SK-N-SH treated with all-trans-retinoic acid at 6 μM for 48 hours (cell line): ENCODE measurements at regions not wholly inside any gene's neighbourhood (a gene's known extent, or its start where the extent isn't known, plus 50 kb on each side); places are given as distances from the start of the nearest gene placed in this dataset.

Source experiments
- CREB5 ChIP-seq: fragments of 250-450 bp; sonication (Bioruptor Pico); IDR thresholded peaks from 2 replicates; pipeline ENCODE4 v1.5.1; 2020; ENCODE audit warnings: low read depth, mild to moderate bottlenecking, moderate library complexity
- GLIS3 ChIP-seq: fragments of 250-450 bp; sonication (Bioruptor Pico); IDR thresholded peaks from 2 replicates; pipeline ENCODE4 v1.5.0; 2020; ENCODE audit warnings: mild to moderate bottlenecking, moderate library complexity
- ISL1 ChIP-seq: fragments of 250-450 bp; sonication (Bioruptor Pico); IDR thresholded peaks from 2 replicates; pipeline ENCODE4 v2.1.2; 2022; ENCODE audit warnings: mild to moderate bottlenecking, moderate library complexity
- OSR1 ChIP-seq: fragments of 250-450 bp; sonication (Bioruptor Pico); IDR thresholded peaks from 2 replicates; pipeline ENCODE4 v1.8.0; 2022; ENCODE audit warnings: moderate library complexity, mild to moderate bottlenecking, inconsistent platforms
- PATZ1 ChIP-seq: fragments of 250-450 bp; sonication (Bioruptor Pico); IDR thresholded peaks from 2 replicates; pipeline ENCODE4 v1.8.0; 2020; ENCODE audit warnings: mild to moderate bottlenecking, moderate library complexity, borderline replicate concordance
- POU6F1 ChIP-seq: fragments of 250-450 bp; sonication (Bioruptor Pico); IDR thresholded peaks from 2 replicates; pipeline ENCODE4 v1.8.0; 2021; ENCODE audit warnings: low read depth, mild to moderate bottlenecking, moderate library complexity, borderline replicate concordance
- PPARA ChIP-seq: fragments of 250-450 bp; sonication (Bioruptor Pico); IDR thresholded peaks from 2 replicates; pipeline ENCODE4 v1.5.0; 2020; ENCODE audit warnings: mild to moderate bottlenecking, borderline replicate concordance
- RARB ChIP-seq: fragments of 250-450 bp; sonication (Bioruptor Pico); IDR thresholded peaks from 2 replicates; pipeline ENCODE4 v1.8.0; 2021; ENCODE audit warnings: mild to moderate bottlenecking, moderate library complexity
- SNAI2 ChIP-seq: fragments of 250-450 bp; sonication (Bioruptor Pico); IDR thresholded peaks from 2 replicates; pipeline ENCODE4 v1.5.0; 2020; ENCODE audit warnings: mild to moderate bottlenecking, moderate library complexity
- TOX ChIP-seq: fragments of 250-450 bp; sonication (Bioruptor Pico); IDR thresholded peaks from 2 replicates; pipeline ENCODE4 v1.8.0; 2021; ENCODE audit warnings: mild to moderate bottlenecking, moderate library complexity, borderline replicate concordance
- ZC3H10 ChIP-seq: fragments of 250-450 bp; sonication (Bioruptor Pico); IDR thresholded peaks from 2 replicates; pipeline ENCODE4 v1.5.1; 2021; ENCODE audit warnings: mild to moderate bottlenecking, moderate library complexity
- ZFP3 ChIP-seq: fragments of 250-450 bp; sonication (Bioruptor Pico); IDR thresholded peaks from 2 replicates; pipeline ENCODE4 v1.5.0; 2020; ENCODE audit warnings: mild to moderate bottlenecking, moderate library complexity
- ZFP30 ChIP-seq: fragments of 450-650 bp; formaldehyde crosslinking; IDR thresholded peaks from 2 replicates; pipeline ENCODE4 v1.5.0; 2022; ENCODE audit warnings: mild to moderate bottlenecking, moderate library complexity

GRCh38 chr1:56173736-56174135 lies 405.6 kb downstream of the PLPP3 start:
- TF ChIP-seq ISL1 (CRISPR knock-in tag) (no peak), GLIS3 (CRISPR knock-in tag) (no peak), POU6F1 (CRISPR knock-in tag) (no peak), RARB (CRISPR knock-in tag) (no peak), PATZ1 (CRISPR knock-in tag) (no peak), PPARA (CRISPR knock-in tag) (no peak), OSR1 (CRISPR knock-in tag) (no peak), ZFP3 (CRISPR knock-in tag) (no peak), SNAI2 (CRISPR knock-in tag) (no peak), ZC3H10 (CRISPR knock-in tag) (no peak), CREB5 (CRISPR knock-in tag) (no peak), TOX (CRISPR knock-in tag) (no peak), ZFP30 (no peak)
